Ascending aorta (tissue), 2 donors: ENCODE measurements at regions not wholly inside any gene's neighbourhood (a gene's known extent, or its start where the extent isn't known, plus 50 kb on each side); places are given as distances from the start of the nearest gene placed in this dataset.

Experiments
- DNase-seq, 2 donors: peaks; one replicate each; pipeline ENCODE4 v3.0.0-alpha.2; 2019; ENCODE audit warnings: low spot score in 2 of 2
- H3K27ac ChIP-seq, 2 donors: fragments of 200-600 bp; sonication (generic); one replicate each; pipeline ENCODE4 v1.5.1; 2016 to 2017; ENCODE audit warnings: mild to moderate bottlenecking in 1 of 2
- H3K27me3 ChIP-seq: fragments of 200-600 bp; sonication (generic); one replicate; pipeline ENCODE4 v1.5.1; 2017
- H3K36me3 ChIP-seq, 2 donors: fragments of 200-600 bp; sonication (generic); one replicate each; pipeline ENCODE4 v1.5.1; 2016
- H3K4me1 ChIP-seq, 2 donors: fragments of 200-600 bp; sonication (generic); one replicate each; pipeline ENCODE4 v1.5.1; 2016 to 2017; ENCODE audit warnings: mild to moderate bottlenecking in 1 of 2
- H3K4me3 ChIP-seq, 2 donors: fragments of 200-600 bp; sonication (generic); one replicate each; pipeline ENCODE4 v1.5.1; 2016 to 2017; ENCODE audit warnings: mild to moderate bottlenecking in 1 of 2
- H3K9me3 ChIP-seq, 2 donors: fragments of 200-600 bp; sonication (generic); one replicate each; pipeline ENCODE4 v1.5.1; 2016
- CTCF ChIP-seq, 3 experiments: fragments of 200-600 bp in 2 of 3; fragments of 450-650 bp in 1 of 3; sonication (generic) in 2 of 3; IDR thresholded peaks; one replicate each; pipeline ENCODE4 v1.5.1; 2016 to 2019; ENCODE audit warnings: antibody characterized with exemption in 3 of 3, mild to moderate bottlenecking in 1 of 3, moderate library complexity in 1 of 3
- intact Hi-C: fragments of 100-400 bp; cut with DNase I; formaldehyde crosslinking; loops from one replicate; pipeline ENCODE4 v1.15.1; 2023

- no peaks in the 10 kb centered on the region for H3K36me3 ChIP-seq
- no peak overlapping the region for H3K4me3 ChIP-seq
- peak overlapping the region; percentile 80 to 91 for H3K27ac ChIP-seq
- H3K27me3 ChIP-seq = no peaks in the 10 kb centered on the region
- H3K9me3 ChIP-seq = no peaks in the 10 kb centered on the region
- peak in 1 of 2 donors; percentile 78 for DNase-seq
- intact Hi-C loops = loop anchor here (5.0 kb wide), 3 partner anchors 42 to 227 kb away; partner anchors contain the start of gene RHOU
- peaks cover 3 to 9% of the 10 kb centered on the region in 2 donors for H3K4me1 ChIP-seq
- no peak for TF ChIP-seq CTCF (IDR thresholded peaks at IDR 0.05)
Observed at GRCh38 chr1:228964178-228965089, 229.2 kb downstream of the RHOU start.

DNA sequence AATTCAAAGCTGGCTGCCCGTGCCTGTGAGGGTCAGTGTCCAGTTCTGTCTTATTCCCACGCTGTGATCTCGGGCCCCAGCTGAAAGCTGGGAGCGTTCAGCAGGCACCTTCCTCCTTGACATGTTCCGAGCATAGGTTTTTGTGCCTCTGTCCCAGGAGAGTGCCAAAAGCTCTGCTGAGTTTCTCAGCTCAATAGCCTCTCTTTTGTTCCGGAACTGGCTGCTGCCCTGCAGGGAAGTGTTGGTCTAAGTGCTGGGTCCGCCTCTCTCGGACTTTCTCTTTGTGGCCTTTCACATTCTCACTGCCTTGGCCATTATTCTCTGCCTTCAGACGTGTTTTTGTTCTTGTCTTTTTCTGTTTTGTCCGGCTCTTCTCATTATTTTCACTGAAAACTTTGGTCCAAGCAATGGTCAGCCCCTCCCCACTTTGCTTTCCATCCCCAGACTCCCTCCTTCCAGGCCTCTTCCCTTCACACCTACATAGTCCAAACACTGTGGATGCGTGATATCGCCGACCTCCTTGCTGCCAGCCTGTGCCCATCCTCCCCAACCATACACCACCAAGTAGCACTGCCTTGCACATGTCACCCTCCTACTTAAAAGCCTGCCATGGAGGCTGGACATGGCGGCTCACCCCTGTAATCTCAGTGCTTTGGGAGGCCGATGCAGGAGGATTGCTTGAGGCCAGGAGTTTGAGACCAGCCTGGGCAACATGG is 233.8 kb downstream of the RHOU start:
- Histone ChIP-seq H3K4me1 (peaks cover 0 to 4% of the 10 kb centered on the region in 2 donors), H3K4me3 (no peak overlapping the region), H3K27ac (no peak overlapping the region), H3K36me3 (no peaks in the 10 kb centered on the region), H3K9me3 (no peaks in the 10 kb centered on the region), H3K27me3 (no peaks in the 10 kb centered on the region)
- no peak for TF ChIP-seq CTCF (IDR thresholded peaks at IDR 0.05)
- peak in 1 of 2 donors; percentile 49 for DNase-seq
- intact Hi-C loops = loop anchor here (5.0 kb wide), 1 partner anchor 148 kb away; no protein-coding TSS in a partner anchor

- Histone ChIP-seq H3K4me3 (no peak overlapping the region), H3K4me1 (no peaks in the 10 kb centered on the region), H3K27ac (no peak overlapping the region), H3K9me3 (no peaks in the 10 kb centered on the region), H3K36me3 (no peaks in the 10 kb centered on the region), H3K27me3 (no peaks in the 10 kb centered on the region)
- no peak for TF ChIP-seq CTCF (IDR thresholded peaks at IDR 0.05)
- intact Hi-C loops = loop anchor here (5.0 kb wide), 1 partner anchor 147 kb away; no protein-coding TSS in a partner anchor
- no peak for DNase-seq
Observed at GRCh38 chr1:228969953-228970800, 234.9 kb downstream of the RHOU start.

DNA sequence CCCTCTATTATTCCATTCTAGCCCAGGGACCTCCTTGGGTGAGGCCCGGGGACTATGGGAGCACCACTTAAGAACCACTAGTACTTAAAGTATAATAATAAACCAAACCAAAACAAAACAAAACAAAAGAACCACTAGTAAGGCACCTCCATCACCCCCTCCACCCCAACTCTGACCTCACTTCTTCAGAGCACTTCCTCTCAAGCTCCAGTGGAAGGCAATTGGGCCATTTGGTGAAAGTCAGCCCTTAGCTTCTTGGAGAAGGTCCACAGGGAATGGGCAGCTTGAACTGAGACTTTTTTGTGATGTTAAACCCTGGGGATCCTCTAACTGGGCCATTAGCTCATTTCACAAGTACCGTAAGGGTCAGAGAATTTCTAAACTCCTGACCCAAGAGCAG is 237.3 kb downstream of the RHOU start:
- no peaks in the 10 kb centered on the region for H3K36me3 ChIP-seq
- H3K4me3 ChIP-seq = no peak overlapping the region
- peak in 1 of 2 donors; percentile 22 for DNase-seq
- no peak for TF ChIP-seq CTCF (IDR thresholded peaks at IDR 0.05)
- no peaks in the 10 kb centered on the region for H3K27me3 ChIP-seq
- H3K27ac ChIP-seq = no peak overlapping the region
- H3K4me1 ChIP-seq = no peaks in the 10 kb centered on the region
- no peaks in the 10 kb centered on the region for H3K9me3 ChIP-seq
- intact Hi-C loops = no loop called here

- H3K4me3 ChIP-seq = no peak overlapping the region
- no peaks in the 10 kb centered on the region for H3K36me3 ChIP-seq
- no peaks in the 10 kb centered on the region for H3K9me3 ChIP-seq
- DNase-seq = peak in 1 of 2 donors; percentile 37
- no peak for TF ChIP-seq CTCF (IDR thresholded peaks at IDR 0.05)
- no peak overlapping the region for H3K27ac ChIP-seq
- intact Hi-C loops = no loop called here
- H3K4me1 ChIP-seq = peaks cover 3 to 9% of the 10 kb centered on the region in 2 donors
- H3K27me3 ChIP-seq = no peaks in the 10 kb centered on the region
Observed at GRCh38 chr1:228974273-228974672, 239.0 kb downstream of the RHOU start.
